GM12801 (cell line): ENCODE measurements at regions not wholly inside any gene's neighbourhood (a gene's known extent, or its start where the extent isn't known, plus 50 kb on each side); places are given as distances from the start of the nearest gene placed in this dataset.

Experiments
- CTCF ChIP-seq: IDR thresholded peaks from one replicate; pipeline ENCODE4 v1.5.1; 2011; ENCODE audit warnings: control low read depth; ENCODE audit not compliant: insufficient read length; ENCODE audit errors: extremely low read depth

- no peak for TF ChIP-seq CTCF
Measured at GRCh38 chr3:157939166-157939565, 167.1 kb downstream of the SHOX2 start.

GRCh38 chr3:157938154-157938779, 168.0 kb downstream of the SHOX2 start:
- TF ChIP-seq CTCF: no peak

- no peak for TF ChIP-seq CTCF
Measured at GRCh38 chr3:157931517-157931916, 174.7 kb downstream of the SHOX2 start.

GRCh38 chr3:157930000-157930780, 176.0 kb downstream of the SHOX2 start:
- TF ChIP-seq CTCF: no peak

GRCh38 chr3:157926822-157927221, 179.4 kb downstream of the SHOX2 start:
- no peak for TF ChIP-seq CTCF

GRCh38 chr3:157922614-157923013, 183.6 kb downstream of the SHOX2 start:
- no peak for TF ChIP-seq CTCF

- TF ChIP-seq CTCF: no peak
Measured at GRCh38 chr3:157921811-157922210, 184.4 kb downstream of the SHOX2 start.
